Loucy (cell line): ENCODE measurements at regions not wholly inside any gene's neighbourhood (a gene's known extent, or its start where the extent isn't known, plus 50 kb on each side); places are given as distances from the start of the nearest gene placed in this dataset.

Experiments used
- EZH2phosphoT487 ChIP-seq: fragments of 200-600 bp; IDR thresholded peaks from 2 replicates; pipeline ENCODE4 v1.6.1; 2018; ENCODE audit warnings: antibody characterized with exemption, mild to moderate bottlenecking, moderate library complexity, borderline replicate concordance
- TF ChIP-seq, protein P1 (sequence below): fragments of 200-600 bp; sonication (generic); conservative IDR thresholded peaks from 2 replicates; pipeline ENCODE4 v1.5.1; 2014; ENCODE audit warnings: mild to moderate bottlenecking, antibody characterized with exemption, low read length

DNA sequence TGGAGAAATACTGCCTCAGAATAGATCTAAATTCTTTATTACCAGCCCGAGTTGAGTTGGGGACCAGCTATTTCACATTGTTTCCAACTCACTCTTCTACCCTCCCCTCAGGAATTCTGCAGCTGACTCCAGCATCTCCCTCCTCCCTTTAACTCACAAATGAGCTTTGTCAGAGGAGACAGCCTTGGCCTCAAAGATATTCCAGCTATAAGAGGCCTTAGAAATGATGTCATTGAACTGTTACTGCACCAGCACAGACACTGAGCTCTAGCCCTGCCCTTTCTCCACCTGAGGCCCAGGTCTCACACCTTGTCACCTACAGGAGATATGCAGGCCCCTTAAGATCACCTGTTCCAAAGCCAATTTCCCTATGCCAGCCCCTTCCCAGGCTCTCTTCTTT, 78.4 kb upstream of the ATP10B start:
- TF ChIP-seq, protein P1, sequence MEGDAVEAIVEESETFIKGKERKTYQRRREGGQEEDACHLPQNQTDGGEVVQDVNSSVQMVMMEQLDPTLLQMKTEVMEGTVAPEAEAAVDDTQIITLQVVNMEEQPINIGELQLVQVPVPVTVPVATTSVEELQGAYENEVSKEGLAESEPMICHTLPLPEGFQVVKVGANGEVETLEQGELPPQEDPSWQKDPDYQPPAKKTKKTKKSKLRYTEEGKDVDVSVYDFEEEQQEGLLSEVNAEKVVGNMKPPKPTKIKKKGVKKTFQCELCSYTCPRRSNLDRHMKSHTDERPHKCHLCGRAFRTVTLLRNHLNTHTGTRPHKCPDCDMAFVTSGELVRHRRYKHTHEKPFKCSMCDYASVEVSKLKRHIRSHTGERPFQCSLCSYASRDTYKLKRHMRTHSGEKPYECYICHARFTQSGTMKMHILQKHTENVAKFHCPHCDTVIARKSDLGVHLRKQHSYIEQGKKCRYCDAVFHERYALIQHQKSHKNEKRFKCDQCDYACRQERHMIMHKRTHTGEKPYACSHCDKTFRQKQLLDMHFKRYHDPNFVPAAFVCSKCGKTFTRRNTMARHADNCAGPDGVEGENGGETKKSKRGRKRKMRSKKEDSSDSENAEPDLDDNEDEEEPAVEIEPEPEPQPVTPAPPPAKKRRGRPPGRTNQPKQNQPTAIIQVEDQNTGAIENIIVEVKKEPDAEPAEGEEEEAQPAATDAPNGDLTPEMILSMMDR = no peak
- TF ChIP-seq EZH2phosphoT487 = no peak
